Endodermal cell (in vitro differentiated cells): ENCODE measurements at regions not wholly inside any gene's neighbourhood (a gene's known extent, or its start where the extent isn't known, plus 50 kb on each side); places are given as distances from the start of the nearest gene placed in this dataset.

ENCODE experiments used
- DNase-seq: peaks from one replicate; pipeline ENCODE4 v3.0.0-alpha.2; 2017
- H3K27ac ChIP-seq: 2 replicates; pipeline ENCODE4 v1.5.1; 2013; ENCODE audit warnings: mild to moderate bottlenecking, low read depth, low read length, moderate library complexity
- H3K27me3 ChIP-seq: 2 replicates; pipeline ENCODE4 v1.6.1; 2013; ENCODE audit warnings: mild to moderate bottlenecking, low read length, moderate library complexity; ENCODE audit not compliant: insufficient read depth, control insufficient read depth, poor library complexity, severe bottlenecking
- H3K36me3 ChIP-seq: 2 replicates; pipeline ENCODE4 v1.7.0; 2013; ENCODE audit warnings: mild to moderate bottlenecking, low read length, moderate library complexity; ENCODE audit not compliant: control insufficient read depth, insufficient read depth
- H3K4me1 ChIP-seq: one replicate; pipeline ENCODE4 v1.7.0; 2013; ENCODE audit warnings: low read length; ENCODE audit not compliant: control insufficient read depth, insufficient read depth
- H3K4me3 ChIP-seq: 2 replicates; pipeline ENCODE4 v1.5.1; 2013; ENCODE audit warnings: mild to moderate bottlenecking, low read length, moderate library complexity
- H3K9ac ChIP-seq: 2 replicates; pipeline ENCODE4 v1.6.1; 2013; ENCODE audit warnings: mild to moderate bottlenecking, low read length, moderate library complexity; ENCODE audit not compliant: poor library complexity, severe bottlenecking; ENCODE audit errors: extremely low read depth
- H3K9me3 ChIP-seq: 2 replicates; pipeline ENCODE4 v1.6.1; 2013; ENCODE audit warnings: mild to moderate bottlenecking, low read length, moderate library complexity; ENCODE audit not compliant: control insufficient read depth
- H3K27ac Mint-ChIP-seq: 2 replicates; pipeline ENCODE4 v1.8.0; 2020; ENCODE audit warnings: mixed read lengths
- H3K27me3 Mint-ChIP-seq: 2 replicates; pipeline ENCODE4 v1.8.0; 2021; ENCODE audit warnings: mild to moderate bottlenecking, mixed read lengths; ENCODE audit not compliant: insufficient read depth
- H3K36me3 Mint-ChIP-seq: 2 replicates; pipeline ENCODE4 v1.8.0; 2020; ENCODE audit warnings: low read depth, mixed read lengths
- H3K4me1 Mint-ChIP-seq: 2 replicates; pipeline ENCODE4 v1.8.0; 2020; ENCODE audit warnings: mixed read lengths
- H3K4me3 Mint-ChIP-seq: 2 replicates; pipeline ENCODE4 v1.8.0; 2020; ENCODE audit warnings: mild to moderate bottlenecking, moderate library complexity, mixed read lengths
- H3K9me3 Mint-ChIP-seq: 2 replicates; pipeline ENCODE4 v1.8.0; 2020; ENCODE audit warnings: mild to moderate bottlenecking, mixed read lengths
- CTCF ChIP-seq: fragments of 200-600 bp; sonication (generic); conservative IDR thresholded peaks from 2 replicates; pipeline ENCODE4 v1.5.0; 2021; ENCODE audit warnings: antibody characterized with exemption, mild to moderate bottlenecking
- WGBS, 2 experiments: methylation state at CpG; one replicate each; pipeline versions ENCODE4 v1.1.5 to v1.1.7; 2013; ENCODE audit warnings: missing lambda C conversion rate in 2 of 2, mixed read lengths in 1 of 2; ENCODE audit not compliant: insufficient coverage in 1 of 2, insufficient read length in 1 of 2; 5-methylcytosine and 5-hydroxymethylcytosine counted together

GRCh38 chr17:63304704-63305261 lies 141.3 kb downstream of the CYB561 start:
- Mint-ChIP-seq H3K4me3 (no peak overlapping the region), H3K9me3 (peaks cover 12% of the 10 kb centered on the region), H3K27me3 (no peaks in the 10 kb centered on the region), H3K36me3 (no peaks in the 10 kb centered on the region), H3K27ac (no peak overlapping the region), H3K4me1 (no peaks in the 10 kb centered on the region)
- Histone ChIP-seq H3K4me3 (no peak overlapping the region), H3K27me3 (no peaks in the 10 kb centered on the region), H3K9me3 (no peaks in the 10 kb centered on the region), H3K27ac (no peak overlapping the region), H3K36me3 (no peaks in the 10 kb centered on the region), H3K4me1 (no peaks in the 10 kb centered on the region), H3K9ac (no peak overlapping the region)
- TF ChIP-seq CTCF: no peak
- 92 to 94% methylated on average over 12 to 15 of the region's 15 CpGs for WGBS, 2 experiments
- peak; percentile 52 for DNase-seq

- DNase-seq: no peak
- 94 to 95% methylated on average over 6 to 7 of the region's 7 CpGs for WGBS, 2 experiments
- H3K27me3 ChIP-seq: no peaks in the 10 kb centered on the region
- no peaks in the 10 kb centered on the region for H3K9me3 ChIP-seq
- no peak overlapping the region for H3K9ac ChIP-seq
- H3K36me3 ChIP-seq: no peaks in the 10 kb centered on the region
- TF ChIP-seq CTCF: no peak
- H3K4me1 ChIP-seq: no peaks in the 10 kb centered on the region
- no peak overlapping the region for H3K4me3 ChIP-seq
- Mint-ChIP-seq H3K4me1 (no peaks in the 10 kb centered on the region), H3K9me3 (peaks cover 18% of the 10 kb centered on the region), H3K36me3 (no peaks in the 10 kb centered on the region), H3K4me3 (no peak overlapping the region), H3K27ac (no peak overlapping the region), H3K27me3 (no peaks in the 10 kb centered on the region)
- no peak overlapping the region for H3K27ac ChIP-seq
Measured at GRCh38 chr17:63305857-63306256, 140.2 kb downstream of the CYB561 start.

- H3K4me3 ChIP-seq: no peak overlapping the region
- no peak overlapping the region for H3K4me3 Mint-ChIP-seq
- H3K9ac ChIP-seq: no peak overlapping the region
- no peaks in the 10 kb centered on the region for H3K36me3 ChIP-seq
- H3K36me3 Mint-ChIP-seq: no peaks in the 10 kb centered on the region
- no peaks in the 10 kb centered on the region for H3K9me3 ChIP-seq
- no peaks in the 10 kb centered on the region for H3K27me3 ChIP-seq
- no peaks in the 10 kb centered on the region for H3K27me3 Mint-ChIP-seq
- H3K4me1 ChIP-seq: no peaks in the 10 kb centered on the region
- TF ChIP-seq CTCF: no peak
- no peaks in the 10 kb centered on the region for H3K4me1 Mint-ChIP-seq
- H3K9me3 Mint-ChIP-seq: peaks cover 21% of the 10 kb centered on the region
- DNase-seq: no peak
- H3K27ac Mint-ChIP-seq: no peak overlapping the region
- H3K27ac ChIP-seq: no peak overlapping the region
- WGBS, 2 experiments: 95% methylated on average over 3 of the region's 3 CpGs
Measured at GRCh38 chr17:63306855-63307254, 139.3 kb downstream of the CYB561 start.
